SK-N-MC (cell line): ENCODE measurements at regions not wholly inside any gene's neighbourhood (a gene's known extent, or its start where the extent isn't known, plus 50 kb on each side); places are given as distances from the start of the nearest gene placed in this dataset.

ENCODE experiments used
- DNase-seq: peaks from one replicate; pipeline ENCODE4 v3.0.0-alpha.2; 2011; ENCODE audit warnings: low read depth, low spot score
- H3K27ac ChIP-seq: fragments of 200-600 bp; sonication (generic); 2 replicates; pipeline ENCODE4 v1.5.1; 2016; ENCODE audit warnings: mixed run types
- H3K36me3 ChIP-seq: fragments of 200-600 bp; sonication (generic); 2 replicates; pipeline ENCODE4 v1.6.1; 2017; ENCODE audit warnings: antibody characterized with exemption, low read length, mixed read lengths; ENCODE audit not compliant: insufficient read depth
- H3K4me3 ChIP-seq: fragments of 200-600 bp; sonication (generic); 2 replicates; pipeline ENCODE4 v1.5.1; 2016
- H3K9ac ChIP-seq: fragments of 200-600 bp; sonication (generic); 2 replicates; pipeline ENCODE4 v1.8.0; 2017; ENCODE audit warnings: mixed run types, mixed read lengths; ENCODE audit not compliant: insufficient read length
- H3K9me3 ChIP-seq: fragments of 200-600 bp; sonication (generic); 2 replicates; pipeline ENCODE4 v1.6.1; 2017; ENCODE audit warnings: low read depth, mild to moderate bottlenecking, antibody characterized with exemption, low read length, moderate library complexity, mixed read lengths
- EZH2 ChIP-seq: fragments of 200-600 bp; sonication (generic); IDR thresholded peaks from one replicate; pipeline ENCODE4 v1.6.1; 2017; ENCODE audit warnings: antibody characterized with exemption
- FOXP2 ChIP-seq: optimal IDR thresholded peaks from 2 replicates; pipeline ENCODE3; 2011; ENCODE audit warnings: mild to moderate bottlenecking, moderate library complexity; ENCODE audit not compliant: insufficient read depth; ENCODE audit errors: extremely low read length, control extremely low read depth
- POLR2AphosphoS5 ChIP-seq: IDR thresholded peaks from 2 replicates; pipeline ENCODE4 v1.6.1; 2012; ENCODE audit warnings: mild to moderate bottlenecking, low read depth, low read length, borderline replicate concordance

DNA sequence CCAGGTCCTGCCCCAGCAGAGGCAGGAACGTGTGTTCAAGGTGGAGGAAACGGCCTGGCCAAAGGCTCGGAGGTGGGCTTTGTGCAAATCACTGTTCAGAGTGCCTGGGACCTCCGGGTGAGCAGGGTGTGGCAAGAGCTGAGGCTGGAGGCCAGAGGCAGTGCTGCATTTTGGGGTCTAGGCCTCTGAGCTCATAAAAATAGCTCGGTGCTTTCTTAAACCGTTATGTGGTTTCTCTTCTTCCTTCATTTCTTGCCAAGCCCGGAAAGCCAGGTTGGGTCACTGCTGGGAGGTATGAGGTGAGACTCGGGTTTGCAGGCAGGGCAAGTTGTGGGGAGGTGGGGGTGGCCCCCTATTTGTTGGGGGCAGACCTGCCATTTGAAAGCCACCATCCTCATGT, 178.8 kb upstream of the MYL2 start:
- Histone ChIP-seq H3K4me3 (no peak overlapping the region), H3K36me3 (no peaks in the 10 kb centered on the region), H3K9me3 (no peaks in the 10 kb centered on the region), H3K9ac (no peak overlapping the region), H3K27ac (no peak overlapping the region)
- TF ChIP-seq EZH2 (no peak), FOXP2 (no peak)
- DNase-seq: no peak

DNA sequence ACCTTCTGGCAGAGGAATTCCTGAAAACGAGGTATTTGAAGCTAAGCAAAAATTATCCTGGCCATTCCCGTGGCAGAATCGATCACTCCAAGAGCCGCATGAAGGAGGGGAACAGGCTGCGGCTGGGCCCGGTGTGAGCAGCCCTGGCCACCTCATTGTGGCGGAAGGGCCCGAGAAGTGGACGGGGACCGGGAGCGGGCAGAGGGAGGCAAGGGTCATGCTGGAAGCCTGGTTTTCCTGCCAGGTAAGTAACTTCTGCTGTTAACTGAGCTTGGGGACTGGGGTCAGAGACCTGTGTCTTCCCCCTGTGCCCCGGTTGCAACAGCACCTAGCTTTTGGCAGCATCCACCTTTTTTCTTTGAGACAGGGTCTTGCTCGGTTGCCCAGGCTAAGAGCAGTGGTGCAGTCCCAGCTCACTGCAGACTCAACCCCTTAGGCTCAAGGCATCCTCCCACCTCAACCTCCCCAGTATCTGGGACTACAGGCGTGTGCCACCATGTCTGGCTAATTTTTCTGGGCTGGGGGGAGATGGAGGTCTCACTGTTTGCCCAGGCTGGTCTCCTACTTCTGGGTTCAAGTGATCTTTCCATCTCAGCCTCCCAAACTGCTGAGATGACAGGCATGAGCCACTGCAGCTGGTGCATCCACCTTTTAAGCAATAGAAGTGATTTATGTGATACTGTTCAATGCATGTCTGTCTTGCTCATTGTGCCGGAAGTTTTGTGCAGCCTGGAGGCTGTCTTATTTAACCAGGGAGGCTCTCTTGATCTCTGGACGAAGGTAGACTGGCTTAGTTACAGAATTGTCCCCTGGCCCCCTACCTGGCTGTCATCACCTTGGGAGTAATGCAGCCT, 174.0 kb upstream of the MYL2 start:
- Histone ChIP-seq H3K4me3 (no peak overlapping the region), H3K36me3 (no peaks in the 10 kb centered on the region), H3K9me3 (no peaks in the 10 kb centered on the region), H3K9ac (no peak overlapping the region), H3K27ac (no peak overlapping the region)
- no peak for TF ChIP-seq FOXP2
- TF ChIP-seq EZH2: no peak
- no peak for TF ChIP-seq POLR2AphosphoS5
- no peak for DNase-seq

DNA sequence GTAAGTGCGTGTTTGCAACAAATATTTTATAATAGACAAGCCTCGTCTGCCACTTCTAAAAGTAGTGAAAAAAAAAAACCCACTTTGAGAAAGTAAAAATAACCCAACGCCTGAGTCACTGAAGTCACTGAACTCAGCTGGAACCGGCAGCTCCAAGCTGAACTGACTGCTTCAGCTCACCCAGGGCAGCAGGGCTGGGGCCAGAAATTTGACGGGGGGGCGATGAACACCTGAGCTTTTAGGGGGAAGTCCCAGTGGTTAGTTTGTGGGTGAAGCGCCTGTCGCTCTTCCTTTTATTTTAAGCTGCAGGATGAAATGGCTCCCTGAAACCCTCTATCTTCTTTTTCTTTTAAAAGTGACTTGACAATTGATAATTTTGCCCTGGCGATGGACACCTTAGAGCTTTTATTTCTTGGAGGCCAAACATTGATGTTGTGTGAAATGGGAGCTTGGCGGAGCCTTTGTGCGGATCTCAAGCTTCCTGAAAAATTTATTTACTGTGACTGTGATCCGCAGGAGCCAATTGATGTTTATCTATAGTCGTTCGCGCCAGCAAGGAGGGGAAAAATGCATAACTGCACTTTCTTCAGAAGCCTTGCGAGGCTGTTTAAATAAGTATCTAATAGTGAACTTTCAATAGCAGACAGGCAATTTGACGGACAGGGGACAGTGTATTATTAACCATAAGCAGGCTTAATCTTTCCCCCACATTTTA, 173.2 kb upstream of the MYL2 start:
- no peak overlapping the region for H3K9ac ChIP-seq

DNA sequence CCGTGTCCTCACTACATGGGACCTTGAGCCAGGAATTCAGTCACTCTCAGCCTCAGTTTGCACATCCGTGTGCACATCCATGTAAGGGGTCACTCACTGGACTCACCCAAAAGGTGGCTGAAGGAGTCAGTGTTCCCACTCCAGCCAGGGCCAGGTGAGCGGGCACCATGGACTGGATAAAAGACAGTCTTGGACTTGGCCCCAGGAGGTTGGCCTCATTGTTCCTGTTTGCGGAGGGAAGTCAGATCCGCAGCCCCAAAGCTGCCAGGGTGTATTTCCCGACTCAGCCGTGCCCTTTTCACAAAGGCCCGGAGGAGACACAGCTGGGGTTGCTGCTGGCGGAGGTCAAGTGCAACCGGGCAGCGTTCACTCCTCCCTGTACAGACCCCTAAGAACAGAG, 170.7 kb upstream of the MYL2 start:
- no peaks in the 10 kb centered on the region for H3K9me3 ChIP-seq
- no peak for DNase-seq
- no peaks in the 10 kb centered on the region for H3K36me3 ChIP-seq
- no peak overlapping the region for H3K4me3 ChIP-seq
- no peak overlapping the region for H3K27ac ChIP-seq
- H3K9ac ChIP-seq: no peak overlapping the region
- TF ChIP-seq FOXP2 (no peak), POLR2AphosphoS5 (no peak), EZH2 (no peak)

More for the DNA sequence above, 173.2 kb upstream of the MYL2 start:
- Histone ChIP-seq H3K27ac (no peak overlapping the region), H3K9me3 (no peaks in the 10 kb centered on the region), H3K4me3 (no peak overlapping the region), H3K36me3 (no peaks in the 10 kb centered on the region)
- no peak for TF ChIP-seq FOXP2
- no peak for TF ChIP-seq POLR2AphosphoS5
- DNase-seq: no peak

DNA sequence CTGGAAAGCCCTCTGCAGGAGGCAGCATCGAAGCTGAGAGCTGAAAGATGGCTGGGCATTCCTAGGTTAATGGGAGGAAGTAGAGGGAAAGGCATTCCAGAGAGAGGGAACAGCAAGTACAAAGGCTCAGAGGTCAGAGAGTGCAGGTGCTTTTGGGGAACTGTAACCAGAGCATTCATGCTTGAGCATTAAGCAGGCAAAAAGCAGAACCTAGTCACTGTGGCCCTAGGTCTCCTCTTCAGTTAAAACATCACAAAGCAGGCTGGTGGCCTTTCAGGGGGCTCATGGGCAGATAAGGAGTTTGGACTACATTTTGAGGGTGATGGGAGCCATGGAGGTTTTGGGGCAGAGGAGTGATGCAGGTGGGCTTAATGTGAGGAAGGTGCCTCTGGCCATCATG, 169.2 kb upstream of the MYL2 start:
- Histone ChIP-seq H3K9me3 (no peaks in the 10 kb centered on the region), H3K9ac (no peak overlapping the region), H3K4me3 (no peak overlapping the region), H3K27ac (no peak overlapping the region), H3K36me3 (no peaks in the 10 kb centered on the region)
- no peak for DNase-seq
- TF ChIP-seq POLR2AphosphoS5: no peak
- no peak for TF ChIP-seq FOXP2
- TF ChIP-seq EZH2: no peak

DNA sequence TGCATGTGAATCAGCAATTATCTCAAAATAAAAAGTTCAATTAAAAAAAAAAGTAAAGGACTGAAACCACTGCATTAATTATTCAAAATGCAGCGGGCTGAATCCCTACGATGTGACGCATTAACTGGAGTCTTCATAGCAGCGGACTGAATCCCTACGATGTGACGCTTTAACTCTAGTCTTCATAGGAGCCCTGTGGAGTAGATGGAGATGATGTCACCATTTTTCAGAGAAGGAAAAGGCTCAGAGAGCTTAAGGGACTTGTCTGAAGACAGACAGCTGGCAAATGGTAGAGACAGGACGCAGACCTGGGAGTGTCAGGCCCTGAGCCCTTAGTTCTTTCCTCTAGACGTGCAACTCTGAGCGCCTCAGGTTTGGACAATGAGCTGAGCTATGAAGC, 168.0 kb upstream of the MYL2 start:
- TF ChIP-seq EZH2 (no peak), POLR2AphosphoS5 (no peak), FOXP2 (no peak)
- DNase-seq: no peak
- Histone ChIP-seq H3K9ac (no peak overlapping the region), H3K9me3 (no peaks in the 10 kb centered on the region), H3K27ac (no peak overlapping the region), H3K36me3 (no peaks in the 10 kb centered on the region), H3K4me3 (no peak overlapping the region)

DNA sequence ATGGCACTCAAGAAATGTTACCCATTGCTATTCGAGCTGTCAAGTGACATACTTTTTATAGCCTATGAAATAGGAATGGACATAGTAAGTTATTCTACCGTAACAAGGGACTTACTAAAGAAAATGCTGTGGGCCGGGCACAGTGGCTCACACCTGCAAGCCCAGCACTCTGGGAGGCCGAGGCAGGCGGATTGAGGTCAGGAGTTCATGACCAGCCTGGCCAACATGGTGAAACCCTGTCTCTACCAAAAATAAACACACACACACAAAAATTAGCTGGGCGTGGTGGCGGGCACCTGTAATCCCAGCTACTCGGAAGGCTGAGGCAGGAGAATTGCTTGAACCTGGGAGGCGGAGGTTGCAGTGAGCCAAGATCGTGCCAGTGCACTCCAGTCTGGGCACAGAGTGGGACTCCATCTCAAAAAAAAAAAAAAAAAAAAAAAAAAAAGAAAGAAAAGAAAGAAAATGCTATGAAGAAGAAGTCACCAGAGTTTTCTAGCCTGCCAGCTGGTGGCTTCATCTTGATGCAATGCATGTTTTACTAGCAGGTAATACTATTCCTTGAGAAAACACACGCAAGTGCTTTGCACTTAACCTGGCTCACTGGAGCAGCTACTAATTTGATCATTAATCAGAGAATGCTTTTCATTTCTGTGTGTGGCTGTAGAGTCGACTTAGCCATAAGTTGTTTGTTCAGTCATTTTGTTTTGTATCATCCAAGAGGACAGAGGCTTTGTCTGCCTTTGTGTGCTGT, 166.7 kb upstream of the MYL2 start:
- no peak for DNase-seq
- Histone ChIP-seq H3K9me3 (no peaks in the 10 kb centered on the region), H3K4me3 (no peak overlapping the region), H3K36me3 (no peaks in the 10 kb centered on the region), H3K27ac (no peak overlapping the region), H3K9ac (no peak overlapping the region)
- TF ChIP-seq EZH2 (no peak), POLR2AphosphoS5 (no peak), FOXP2 (no peak)

DNA sequence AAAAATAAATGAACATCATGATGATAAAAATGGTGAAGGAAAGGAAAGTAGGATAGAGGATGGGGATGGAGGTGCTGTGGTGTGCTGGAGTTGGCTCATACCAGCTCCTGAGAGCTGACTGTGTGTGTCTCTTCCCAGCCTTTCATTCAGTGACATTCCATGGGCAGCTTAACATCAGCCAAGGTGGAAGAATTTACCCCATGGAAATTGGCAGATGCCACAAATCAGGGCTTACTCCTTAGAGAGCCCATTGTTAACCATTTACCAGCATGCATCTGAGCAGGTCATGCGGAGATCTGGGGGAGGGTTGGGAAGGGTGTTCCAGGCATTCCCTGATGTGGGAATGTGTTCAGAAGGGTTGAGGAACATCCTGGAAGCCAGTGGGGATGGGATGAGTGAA, 164.7 kb upstream of the MYL2 start:
- Histone ChIP-seq H3K9ac (no peak overlapping the region), H3K27ac (no peak overlapping the region)

More for the DNA sequence above, 164.7 kb upstream of the MYL2 start:
- no peaks in the 10 kb centered on the region for H3K36me3 ChIP-seq
- no peaks in the 10 kb centered on the region for H3K9me3 ChIP-seq
- no peak for DNase-seq
- H3K4me3 ChIP-seq: no peak overlapping the region
- TF ChIP-seq EZH2: no peak
- no peak for TF ChIP-seq FOXP2
- no peak for TF ChIP-seq POLR2AphosphoS5
